ENCODE measurements at regions not wholly inside any gene's neighbourhood (a gene's known extent, or its start where the extent isn't known, plus 50 kb on each side); places are given as distances from the start of the nearest gene placed in this dataset.

- DNase-seq (ENCODE audit: low read depth in 2 of 3, low spot score in 1 of 3) = no peak
Observed at GRCh38 chr20:48308232-48308781, 519.5 kb downstream of the PREX1 start.

GRCh38 chr20:48307277-48307676 lies 520.5 kb downstream of the PREX1 start:
- no peak for DNase-seq (ENCODE audit: low read depth in 2 of 3, low spot score in 1 of 3)

GRCh38 chr20:48302844-48303542 lies 517.7 kb upstream of the SULF2 start:
- no peak for DNase-seq (ENCODE audit: low read depth in 2 of 3, low spot score in 1 of 3)

- no peak for DNase-seq (ENCODE audit: low read depth in 2 of 3, low spot score in 1 of 3)
Observed at GRCh38 chr20:48302149-48302548, 516.9 kb upstream of the SULF2 start.

- DNase-seq (ENCODE audit: low read depth in 2 of 3, low spot score in 1 of 3) = no peak
Observed at GRCh38 chr20:48301189-48301588, 515.9 kb upstream of the SULF2 start.

- DNase-seq (ENCODE audit: low read depth in 2 of 3, low spot score in 1 of 3) = no peak
Observed at GRCh38 chr20:48300529-48300928, 515.2 kb upstream of the SULF2 start.

GRCh38 chr20:48298851-48299484 lies 513.7 kb upstream of the SULF2 start:
- DNase-seq (ENCODE audit: low read depth in 2 of 3, low spot score in 1 of 3) = no peak

- no peak for DNase-seq (ENCODE audit: low read depth in 2 of 3, low spot score in 1 of 3)
Observed at GRCh38 chr20:48298433-48298832, 513.2 kb upstream of the SULF2 start.

- no peak for DNase-seq (ENCODE audit: low read depth in 2 of 3, low spot score in 1 of 3)
Observed at GRCh38 chr20:48295966-48296421, 510.7 kb upstream of the SULF2 start.

GRCh38 chr20:48295445-48295903 lies 510.2 kb upstream of the SULF2 start:
- no peak for DNase-seq (ENCODE audit: low read depth in 2 of 3, low spot score in 1 of 3)

GRCh38 chr20:48294942-48295341 lies 509.7 kb upstream of the SULF2 start:
- DNase-seq (ENCODE audit: low read depth in 2 of 3, low spot score in 1 of 3) = no peak

- no peak for DNase-seq (ENCODE audit: low read depth in 2 of 3, low spot score in 1 of 3)
Observed at GRCh38 chr20:48294196-48294595, 508.9 kb upstream of the SULF2 start.

- DNase-seq (ENCODE audit: low read depth in 2 of 3, low spot score in 1 of 3) = no peak
Observed at GRCh38 chr20:48293671-48294070, 508.4 kb upstream of the SULF2 start.

- no peak for DNase-seq (ENCODE audit: low read depth in 2 of 3, low spot score in 1 of 3)
Observed at GRCh38 chr20:48292806-48293205, 507.5 kb upstream of the SULF2 start.

GRCh38 chr20:48291896-48292295 lies 506.6 kb upstream of the SULF2 start:
- no peak for DNase-seq (ENCODE audit: low read depth in 2 of 3, low spot score in 1 of 3)

- DNase-seq (ENCODE audit: low read depth in 2 of 3, low spot score in 1 of 3) = no peak
Observed at GRCh38 chr20:48288930-48289507, 503.7 kb upstream of the SULF2 start.

- DNase-seq (ENCODE audit: low read depth in 2 of 3, low spot score in 1 of 3) = no peak
Observed at GRCh38 chr20:48287552-48288170, 502.4 kb upstream of the SULF2 start.

- no peak for DNase-seq (ENCODE audit: low read depth in 2 of 3, low spot score in 1 of 3)
Observed at GRCh38 chr20:48287021-48287494, 501.8 kb upstream of the SULF2 start.

- no peak for DNase-seq (ENCODE audit: low read depth in 2 of 3, low spot score in 1 of 3)
Observed at GRCh38 chr20:48286601-48287000, 501.3 kb upstream of the SULF2 start.

- DNase-seq (ENCODE audit: low read depth in 2 of 3, low spot score in 1 of 3) = no peak
Observed at GRCh38 chr20:48285656-48286055, 500.4 kb upstream of the SULF2 start.

- DNase-seq (ENCODE audit: low read depth in 2 of 3, low spot score in 1 of 3) = no peak
Observed at GRCh38 chr20:48284837-48285236, 499.6 kb upstream of the SULF2 start.
